HEK293T (cell line): ENCODE measurements at regions not wholly inside any gene's neighbourhood (a gene's known extent, or its start where the extent isn't known, plus 50 kb on each side); places are given as distances from the start of the nearest gene placed in this dataset.

ENCODE experiments used
- CTCF ChIA-PET: fragments of 350-600 bp; formaldehyde crosslinking; extraction: SDS; loops from one replicate; lab custom pipeline; 2021; ENCODE audit warnings: antibody characterized with exemption, inconsistent platforms; lab: Yijun Ruan, JAX
- POLR2A ChIA-PET: fragments of 350-600 bp; formaldehyde crosslinking; extraction: SDS; loops from one replicate; lab custom pipeline; 2020; ENCODE audit warnings: antibody characterized with exemption, inconsistent platforms; lab: Yijun Ruan, JAX
- DNase-seq: peaks from one replicate; pipeline ENCODE4 v3.0.0; 2012; ENCODE audit warnings: mixed read lengths; ENCODE audit errors: extremely low spot score
- ARNT ChIP-seq: fragments of 450-650 bp; IDR thresholded peaks from 2 replicates; pipeline ENCODE4 v1.6.1; 2017; ENCODE audit warnings: mild to moderate bottlenecking
- BHLHE40 ChIP-seq: fragments of 450-650 bp; IDR thresholded peaks from 2 replicates; pipeline ENCODE4 v1.6.1; 2016; ENCODE audit warnings: mild to moderate bottlenecking, moderate library complexity, borderline replicate concordance
- CTBP1 ChIP-seq: fragments of 450-650 bp; IDR thresholded peaks from 2 replicates; pipeline ENCODE4 v1.6.1; 2016; ENCODE audit warnings: borderline replicate concordance
- ELF4 ChIP-seq: fragments of 450-650 bp; IDR thresholded peaks from 2 replicates; pipeline ENCODE4 v1.6.1; 2017; ENCODE audit warnings: antibody characterized with exemption
- FOXA1 ChIP-seq: fragments of 450-650 bp; IDR thresholded peaks from 2 replicates; pipeline ENCODE4 v1.6.1; 2016; ENCODE audit warnings: mild to moderate bottlenecking
- FOXK2 ChIP-seq: fragments of 450-650 bp; IDR thresholded peaks from 2 replicates; pipeline ENCODE4 v1.6.1; 2016; ENCODE audit warnings: mild to moderate bottlenecking
- FOXM1 ChIP-seq: fragments of 450-650 bp; IDR thresholded peaks from 2 replicates; pipeline ENCODE4 v1.6.1; 2017; ENCODE audit warnings: mild to moderate bottlenecking, borderline replicate concordance
- HDGF ChIP-seq: fragments of 450-650 bp; IDR thresholded peaks from 2 replicates; pipeline ENCODE4 v1.6.1; 2017; ENCODE audit warnings: antibody characterized with exemption, borderline replicate concordance
- L3MBTL2 ChIP-seq: fragments of 450-650 bp; conservative IDR thresholded peaks from 2 replicates; pipeline ENCODE4 v1.6.1; 2016; ENCODE audit warnings: mild to moderate bottlenecking
- LEF1 ChIP-seq: fragments of 450-650 bp; IDR thresholded peaks from 2 replicates; pipeline ENCODE4 v1.6.1; 2017; ENCODE audit warnings: mild to moderate bottlenecking, borderline replicate concordance
- NFRKB ChIP-seq: fragments of 450-650 bp; IDR thresholded peaks from 2 replicates; pipeline ENCODE4 v1.6.1; 2016; ENCODE audit warnings: mild to moderate bottlenecking, moderate library complexity
- PKNOX1 ChIP-seq: fragments of 450-650 bp; IDR thresholded peaks from 2 replicates; pipeline ENCODE4 v1.6.1; 2016
- SP1 ChIP-seq: fragments of 450-650 bp; IDR thresholded peaks from 2 replicates; pipeline ENCODE4 v1.6.1; 2017
- SUZ12 ChIP-seq: fragments of 450-650 bp; IDR thresholded peaks from 2 replicates; pipeline ENCODE4 v1.6.1; 2016; ENCODE audit warnings: mild to moderate bottlenecking
- TARDBP ChIP-seq: fragments of 450-650 bp; IDR thresholded peaks from 2 replicates; pipeline ENCODE4 v1.6.1; 2016
- ZNF384 ChIP-seq: fragments of 450-650 bp; IDR thresholded peaks from 2 replicates; pipeline ENCODE4 v1.6.1; 2016

GRCh38 chr20:51199920-51200319 lies 177.0 kb upstream of the KCNG1 start:
- TF ChIP-seq ELF4, result no peak
- TF ChIP-seq NFRKB, result no peak
- TF ChIP-seq SUZ12, result no peak
- TF ChIP-seq BHLHE40, result no peak
- no peak for TF ChIP-seq LEF1
- no peak for TF ChIP-seq PKNOX1
- no peak for TF ChIP-seq CTBP1
- TF ChIP-seq FOXA1, result no peak
- no peak for TF ChIP-seq ZNF384
- no peak for TF ChIP-seq HDGF
- no peak for TF ChIP-seq SP1
- no peak for TF ChIP-seq FOXK2
- CTCF ChIA-PET, result no interaction called here
- POLR2A ChIA-PET, result no interaction called here
- DNase-seq, result no peak

GRCh38 chr20:51198876-51199523 lies 176.1 kb upstream of the KCNG1 start:
- CTCF ChIA-PET, result no interaction called here
- POLR2A ChIA-PET, result no interaction called here
- TF ChIP-seq ZNF384 (no peak), HDGF (no peak), NFRKB (no peak), SUZ12 (no peak), SP1 (no peak), FOXA1 (no peak), FOXM1 (no peak), PKNOX1 (no peak), CTBP1 (no peak), L3MBTL2 (no peak), LEF1 (no peak), FOXK2 (no peak), ARNT (no peak), TARDBP (no peak), ELF4 (no peak), BHLHE40 (no peak)
- DNase-seq, result no peak

- ChIA-PET CTCF (no interaction called here), POLR2A (no interaction called here)
- no peak for DNase-seq
- TF ChIP-seq TARDBP (no peak), LEF1 (no peak), ELF4 (no peak), SUZ12 (no peak), HDGF (no peak), L3MBTL2 (no peak), BHLHE40 (no peak), PKNOX1 (no peak), ARNT (no peak), FOXM1 (no peak), SP1 (no peak), FOXK2 (no peak), FOXA1 (no peak)
Measured at GRCh38 chr20:51198238-51198637, 175.3 kb upstream of the KCNG1 start.

GRCh38 chr20:51196991-51197651 lies 174.2 kb upstream of the KCNG1 start:
- ChIA-PET CTCF (interaction anchor here (0.6 to 1.2 kb wide), 2 partner anchors 9 to 209 kb away, joined by 3 read pairs; no protein-coding TSS in a partner anchor), POLR2A (no interaction called here)
- no peak for TF ChIP-seq FOXA1
- no peak for TF ChIP-seq ARNT
- no peak for TF ChIP-seq ZNF384
- no peak for TF ChIP-seq CTBP1
- no peak for TF ChIP-seq PKNOX1
- TF ChIP-seq SP1, result no peak
- no peak for TF ChIP-seq FOXK2
- no peak for TF ChIP-seq SUZ12
- TF ChIP-seq L3MBTL2, result no peak
- TF ChIP-seq NFRKB, result no peak
- TF ChIP-seq BHLHE40, result no peak
- TF ChIP-seq FOXM1, result no peak
- no peak for TF ChIP-seq LEF1
- no peak for TF ChIP-seq TARDBP
- no peak for TF ChIP-seq HDGF
- TF ChIP-seq ELF4, result no peak
- no peak for DNase-seq

- no peak for TF ChIP-seq FOXM1
- TF ChIP-seq SP1, result no peak
- no peak for TF ChIP-seq FOXA1
- no peak for TF ChIP-seq NFRKB
- no peak for TF ChIP-seq FOXK2
- no peak for TF ChIP-seq SUZ12
- TF ChIP-seq L3MBTL2, result no peak
- no peak for TF ChIP-seq ZNF384
- no peak for TF ChIP-seq PKNOX1
- no peak for TF ChIP-seq BHLHE40
- TF ChIP-seq TARDBP, result no peak
- no peak for TF ChIP-seq HDGF
- CTCF ChIA-PET, result interaction anchor here (1.2 kb wide), 1 partner anchor 208 kb away, joined by 3 read pairs; no protein-coding TSS in a partner anchor
- DNase-seq, result no peak
- POLR2A ChIA-PET, result no interaction called here
Measured at GRCh38 chr20:51195990-51196389, 173.1 kb upstream of the KCNG1 start.
